Erythroblast (primary cell): ENCODE measurements at regions not wholly inside any gene's neighbourhood (a gene's known extent, or its start where the extent isn't known, plus 50 kb on each side); places are given as distances from the start of the nearest gene placed in this dataset.

Experiments
- GATA1 ChIP-seq: IDR thresholded peaks from 2 replicates; pipeline ENCODE4 v1.6.1; 2011; ENCODE audit warnings: low read depth, mild to moderate bottlenecking, control low read depth, low read length, moderate library complexity
- POLR2A ChIP-seq: IDR thresholded peaks from 2 replicates; pipeline ENCODE4 v1.6.1; 2011; ENCODE audit warnings: mild to moderate bottlenecking, low read length

- TF ChIP-seq POLR2A: no peak
- no peak for TF ChIP-seq GATA1
These were observed 159.1 kb downstream of the RPS29 start for GRCh38 chr14:49427117-49427516.
